NCI-H510A treated with DMSO at 0.1 percent for 48 hours (cell line): ENCODE measurements at regions not wholly inside any gene's neighbourhood (a gene's known extent, or its start where the extent isn't known, plus 50 kb on each side); places are given as distances from the start of the nearest gene placed in this dataset.
A peak's percentile ranks its signal among the peaks of the same experiment; 100 is the strongest.
"Not testable (repeated sequence)": the region's sequence is repeated elsewhere in the genome, so short reads cannot be mapped to it uniquely, and the experiment has no call there.

ENCODE experiments used
- DNase-seq: peaks from one replicate; lab custom pipeline; 2025; lab: John Stamatoyannopoulos, UW

GRCh38 chr1:14392859-14393365 is 205.6 kb upstream of the KAZN start:
- DNase-seq = no peak

GRCh38 chr1:14396100-14396499 is 202.4 kb upstream of the KAZN start:
- DNase-seq = no peak

- DNase-seq = no peak
Measured at GRCh38 chr1:14403961-14404645, 194.4 kb upstream of the KAZN start.

GRCh38 chr1:14404862-14405301 is 193.6 kb upstream of the KAZN start:
- DNase-seq = no peak

- DNase-seq = no peak
Measured at GRCh38 chr1:14412235-14412634, 186.2 kb upstream of the KAZN start.

- DNase-seq = no peak
Measured at GRCh38 chr1:14413819-14414490, 184.5 kb upstream of the KAZN start.

- DNase-seq = no peak
Measured at GRCh38 chr1:14415396-14415795, 183.1 kb upstream of the KAZN start.

- not testable (repeated sequence) for DNase-seq
Measured at GRCh38 chr1:14419778-14420218, 178.7 kb upstream of the KAZN start.

GRCh38 chr1:14420686-14421085 is 177.8 kb upstream of the KAZN start:
- no peak for DNase-seq

GRCh38 chr1:14421295-14421976 is 177.0 kb upstream of the KAZN start:
- no peak for DNase-seq

GRCh38 chr1:14421977-14422609 is 176.4 kb upstream of the KAZN start:
- peak; percentile 55 for DNase-seq

GRCh38 chr1:14424325-14425002 is 174.0 kb upstream of the KAZN start:
- no peak for DNase-seq

- DNase-seq = no peak
Measured at GRCh38 chr1:14426854-14427253, 171.6 kb upstream of the KAZN start.

GRCh38 chr1:14429577-14429976 is 168.9 kb upstream of the KAZN start:
- DNase-seq = no peak

- DNase-seq = not testable (repeated sequence)
Measured at GRCh38 chr1:14432728-14433127, 165.8 kb upstream of the KAZN start.

- no peak for DNase-seq
Measured at GRCh38 chr1:14435368-14436023, 163.0 kb upstream of the KAZN start.

GRCh38 chr1:14437417-14437918 is 161.0 kb upstream of the KAZN start:
- no peak for DNase-seq

GRCh38 chr1:14438127-14438769 is 160.2 kb upstream of the KAZN start:
- no peak for DNase-seq

- no peak for DNase-seq
Measured at GRCh38 chr1:14439015-14439414, 159.5 kb upstream of the KAZN start.

GRCh38 chr1:14440166-14440565 is 158.3 kb upstream of the KAZN start:
- no peak for DNase-seq

- no peak for DNase-seq
Measured at GRCh38 chr1:14440731-14441130, 157.8 kb upstream of the KAZN start.
